Gastroesophageal sphincter (tissue), 4 donors: ENCODE measurements at regions not wholly inside any gene's neighbourhood (a gene's known extent, or its start where the extent isn't known, plus 50 kb on each side); places are given as distances from the start of the nearest gene placed in this dataset.

Source experiments
- ATAC-seq: fragments of 150-250 bp; one replicate; pipeline ENCODE4 v1.9.1; 2016; ENCODE audit warnings: mild to moderate bottlenecking, moderate library complexity
- H3K27ac ChIP-seq, 4 donors: fragments of 200-600 bp; sonication (generic) in 3 of 4; 1 replicate in 3 of 4; 2 replicates in 1 of 4; pipeline ENCODE4 v1.5.1; 2016 to 2019
- H3K27me3 ChIP-seq: fragments of 200-600 bp; sonication (generic); one replicate; pipeline ENCODE4 v1.5.1; 2019
- H3K36me3 ChIP-seq, 2 donors: fragments of 200-600 bp; sonication (generic); one replicate each; pipeline ENCODE4 v1.5.1; 2019; ENCODE audit warnings: control low read depth in 1 of 2
- H3K4me1 ChIP-seq, 3 donors: fragments of 200-600 bp; sonication (generic); 1 replicate in 2 of 3; 2 replicates in 1 of 3; pipeline ENCODE4 v1.5.1; 2016 to 2019; ENCODE audit warnings: control low read depth in 2 of 3
- H3K4me3 ChIP-seq, 2 donors: fragments of 200-600 bp; sonication (generic); one replicate each; pipeline ENCODE4 v1.5.1; 2019; ENCODE audit warnings: mild to moderate bottlenecking in 1 of 2, moderate library complexity in 1 of 2
- H3K9me3 ChIP-seq, 3 donors: fragments of 200-600 bp; sonication (generic); one replicate each; pipeline ENCODE4 v1.5.1; 2017 to 2019; ENCODE audit warnings: control low read depth in 2 of 3
- CTCF ChIP-seq, 4 experiments: fragments of 200-600 bp in 2 of 4; fragments of 450-650 bp in 2 of 4; sonication (generic) in 1 of 4; IDR thresholded peaks; one replicate each; pipeline ENCODE4 v1.5.1; 2017 to 2019; ENCODE audit warnings: antibody characterized with exemption in 4 of 4, mild to moderate bottlenecking in 2 of 4, moderate library complexity in 2 of 4
- EP300 ChIP-seq: sonication (generic); formaldehyde crosslinking; IDR thresholded peaks from one replicate; pipeline ENCODE4 v1.6.1; 2017; ENCODE audit warnings: antibody characterized with exemption, mild to moderate bottlenecking
- POLR2A ChIP-seq, 2 donors: fragments of 450-650 bp; IDR thresholded peaks; one replicate each; pipeline ENCODE4 v1.6.1; 2017; ENCODE audit warnings: antibody characterized with exemption in 2 of 2, mild to moderate bottlenecking in 2 of 2, moderate library complexity in 1 of 2
- POLR2AphosphoS5 ChIP-seq: sonication (generic); formaldehyde crosslinking; IDR thresholded peaks from one replicate; pipeline ENCODE4 v1.6.1; 2017; ENCODE audit warnings: antibody characterized with exemption
- WGBS, 2 donors: methylation state at CpG; one replicate each; pipeline ENCODE4 v1.1.5; 2018; ENCODE audit warnings: low coverage in 1 of 2; 5-methylcytosine and 5-hydroxymethylcytosine counted together

GRCh38 chr5:166331521-166331920 is 1959.9 kb upstream of the WWC1 start:
- WGBS, 2 donors = 88 to 93% methylated on average over 4 of the region's 4 CpGs
- H3K9me3 ChIP-seq = no peaks in the 10 kb centered on the region
- no peaks in the 10 kb centered on the region for H3K27me3 ChIP-seq
- H3K27ac ChIP-seq = no peak overlapping the region
- H3K4me1 ChIP-seq = no peaks in the 10 kb centered on the region
- TF ChIP-seq POLR2A (IDR thresholded peaks at IDR 0.05) (no peak), POLR2AphosphoS5 (no peak), CTCF (IDR thresholded peaks at IDR 0.05) (no peak), EP300 (no peak)
- H3K4me3 ChIP-seq = no peak overlapping the region
- ATAC-seq = no peak
- no peaks in the 10 kb centered on the region for H3K36me3 ChIP-seq

- no peaks in the 10 kb centered on the region for H3K4me1 ChIP-seq
- H3K36me3 ChIP-seq = no peaks in the 10 kb centered on the region
- 77 to 90% methylated on average over 6 of the region's 6 CpGs for WGBS, 2 donors
- TF ChIP-seq CTCF (IDR thresholded peaks at IDR 0.05) (no peak), POLR2A (IDR thresholded peaks at IDR 0.05) (no peak), EP300 (no peak), POLR2AphosphoS5 (no peak)
- H3K4me3 ChIP-seq = no peak overlapping the region
- no peak for ATAC-seq
- no peaks in the 10 kb centered on the region for H3K9me3 ChIP-seq
- H3K27me3 ChIP-seq = no peaks in the 10 kb centered on the region
- H3K27ac ChIP-seq = no peak overlapping the region
Measured at GRCh38 chr5:166338801-166339200, 1952.6 kb upstream of the WWC1 start.

GRCh38 chr5:166340039-166340438 is 1951.4 kb upstream of the WWC1 start:
- no peaks in the 10 kb centered on the region for H3K27me3 ChIP-seq
- no peak for TF ChIP-seq POLR2AphosphoS5
- TF ChIP-seq POLR2A (IDR thresholded peaks at IDR 0.05) = no peak
- no peak for TF ChIP-seq CTCF (IDR thresholded peaks at IDR 0.05)
- TF ChIP-seq EP300 = no peak
- no peak for ATAC-seq
- WGBS, 2 donors = 0 to 73% methylated on average over 1 of the region's 1 CpG
- no peak overlapping the region for H3K27ac ChIP-seq
- no peaks in the 10 kb centered on the region for H3K4me1 ChIP-seq
- no peaks in the 10 kb centered on the region for H3K36me3 ChIP-seq
- H3K4me3 ChIP-seq = no peak overlapping the region
- H3K9me3 ChIP-seq = no peaks in the 10 kb centered on the region

- no peaks in the 10 kb centered on the region for H3K4me1 ChIP-seq
- no peaks in the 10 kb centered on the region for H3K36me3 ChIP-seq
- 49 to 79% methylated on average over 5 of the region's 5 CpGs for WGBS, 2 donors
- no peaks in the 10 kb centered on the region for H3K27me3 ChIP-seq
- no peak for ATAC-seq
- no peak overlapping the region for H3K27ac ChIP-seq
- no peak overlapping the region for H3K4me3 ChIP-seq
- no peak for TF ChIP-seq EP300
- no peak for TF ChIP-seq CTCF (IDR thresholded peaks at IDR 0.05)
- no peak for TF ChIP-seq POLR2A (IDR thresholded peaks at IDR 0.05)
- TF ChIP-seq POLR2AphosphoS5 = no peak
- no peaks in the 10 kb centered on the region for H3K9me3 ChIP-seq
Measured at GRCh38 chr5:166341740-166342337, 1949.6 kb upstream of the WWC1 start.

GRCh38 chr5:166342402-166342801 is 1949.0 kb upstream of the WWC1 start:
- Histone ChIP-seq H3K36me3 (no peaks in the 10 kb centered on the region), H3K27ac (no peak overlapping the region), H3K9me3 (no peaks in the 10 kb centered on the region), H3K4me1 (no peaks in the 10 kb centered on the region), H3K27me3 (no peaks in the 10 kb centered on the region), H3K4me3 (no peak overlapping the region)
- ATAC-seq = no peak
- TF ChIP-seq POLR2AphosphoS5 (no peak), CTCF (IDR thresholded peaks at IDR 0.05) (no peak), EP300 (no peak), POLR2A (IDR thresholded peaks at IDR 0.05) (no peak)
- 76 to 97% methylated on average over 3 of the region's 3 CpGs for WGBS, 2 donors
